ENCODE measurements at regions not wholly inside any gene's neighbourhood (a gene's known extent, or its start where the extent isn't known, plus 50 kb on each side); places are given as distances from the start of the nearest gene placed in this dataset.

- no peak for DNase-seq (ENCODE audit: low spot score)
- peak overlapping the region; percentile 80 for H3K27ac ChIP-seq
Measured at GRCh38 chr2:216571909-216572513, 61.2 kb upstream of the IGFBP2 start.

DNA sequence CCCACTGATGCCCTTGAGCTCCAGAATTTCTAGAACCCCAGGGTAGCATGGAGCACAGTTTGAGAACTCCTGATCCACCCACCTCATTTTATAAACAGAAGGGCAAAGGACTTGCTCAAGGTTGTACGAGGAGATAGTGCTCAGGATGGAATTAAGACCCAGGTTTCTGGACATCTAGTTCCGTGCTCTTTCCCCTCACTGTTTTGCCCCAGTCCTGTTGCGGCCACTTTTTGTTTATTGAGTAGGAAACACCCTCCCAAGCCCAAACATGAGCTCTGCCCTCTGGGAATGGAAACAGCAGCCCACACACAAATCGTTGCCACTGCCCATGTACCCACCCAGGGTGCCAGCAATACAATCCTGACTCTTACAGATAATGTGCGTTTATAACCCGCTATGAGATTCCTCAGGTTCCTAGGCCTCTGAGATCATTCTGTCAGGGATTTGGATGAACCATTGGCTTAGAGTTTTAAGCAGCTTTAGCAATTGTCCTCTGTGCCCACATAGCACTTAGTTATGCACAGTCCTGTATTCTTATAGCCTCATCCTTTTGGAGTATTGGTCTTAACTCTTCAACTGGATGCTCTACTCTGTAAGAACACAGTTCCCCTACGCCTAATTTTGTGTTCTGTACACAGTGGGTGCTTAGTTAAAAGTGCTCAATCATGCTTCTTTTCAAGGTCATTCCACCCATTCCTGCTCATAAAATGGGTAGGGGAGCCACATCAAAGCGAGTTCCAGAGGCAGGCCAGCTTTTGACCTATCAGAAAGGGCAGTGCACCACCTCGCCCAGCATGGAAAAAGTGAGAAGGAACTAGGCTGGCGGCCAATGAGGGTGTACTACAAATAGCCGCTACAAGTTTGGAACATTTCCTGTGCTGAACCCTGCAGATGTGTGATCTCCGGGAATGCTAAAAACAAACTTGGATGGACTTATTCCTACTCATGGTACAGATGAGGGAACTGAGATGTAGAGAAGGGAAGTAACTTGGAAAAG lies 60.3 kb upstream of the IGFBP2 start:
- Histone ChIP-seq H3K27ac (peak overlapping the region; percentile 80), H3K4me1 (ENCODE audit: insufficient read depth) (peaks cover 13% of the 10 kb centered on the region), H3K9me3 (ENCODE audit: low read depth) (peaks cover 4% of the 10 kb centered on the region), H3K9me2 (replicated peaks; ENCODE audit: insufficient read depth) (no peaks in the 10 kb centered on the region), H2AFZ (no peak overlapping the region), H3K36me3 (replicated peaks; ENCODE audit: insufficient read depth, low read depth) (no peaks in the 10 kb centered on the region), H3K79me2 (no peaks in the 10 kb centered on the region), H3K27me3 (no peaks in the 10 kb centered on the region), H3K4me3 (no peak overlapping the region), H4K20me1 (ENCODE audit: insufficient read depth, poor library complexity, severe bottlenecking) (no peaks in the 10 kb centered on the region), H3K4me2 (no peak overlapping the region)
- TF ChIP-seq CTCF (IDR thresholded peaks at IDR 0.05; ENCODE audit: poor library complexity) (no peak), EZH2phosphoT487 (IDR thresholded peaks at IDR 0.05; ENCODE audit: low read depth, severe bottlenecking, unreplicated experiment) (no peak), EZH2 (IDR thresholded peaks at IDR 0.05; ENCODE audit: borderline replicate concordance) (no peak)
- DNase-seq (ENCODE audit: low spot score) = no peak
- 88% methylated on average over 12 of the region's 12 CpGs for WGBS (ENCODE audit: low lambda C conversion rate, missing lambda C conversion rate)

More at GRCh38 chr2:216571909-216572513, 61.2 kb upstream of the IGFBP2 start:
- Histone ChIP-seq H3K9me2 (replicated peaks; ENCODE audit: insufficient read depth) (no peaks in the 10 kb centered on the region), H2AFZ (no peak overlapping the region), H3K9me3 (ENCODE audit: low read depth) (peaks cover 4% of the 10 kb centered on the region), H4K20me1 (ENCODE audit: insufficient read depth, poor library complexity, severe bottlenecking) (no peaks in the 10 kb centered on the region), H3K36me3 (replicated peaks; ENCODE audit: insufficient read depth, low read depth) (no peaks in the 10 kb centered on the region), H3K27me3 (no peaks in the 10 kb centered on the region), H3K4me2 (no peak overlapping the region), H3K4me3 (no peak overlapping the region), H3K79me2 (no peaks in the 10 kb centered on the region), H3K4me1 (ENCODE audit: insufficient read depth) (peaks cover 13% of the 10 kb centered on the region)
- WGBS (ENCODE audit: low lambda C conversion rate, missing lambda C conversion rate) = 77% methylated on average over 4 of the region's 4 CpGs
- TF ChIP-seq EZH2 (IDR thresholded peaks at IDR 0.05; ENCODE audit: borderline replicate concordance) (no peak), EZH2phosphoT487 (IDR thresholded peaks at IDR 0.05; ENCODE audit: low read depth, severe bottlenecking, unreplicated experiment) (no peak), CTCF (IDR thresholded peaks at IDR 0.05; ENCODE audit: poor library complexity) (no peak)

GRCh38 chr2:216574046-216574445 lies 59.2 kb upstream of the IGFBP2 start:
- Histone ChIP-seq H3K27ac (no peak overlapping the region), H3K36me3 (replicated peaks; ENCODE audit: insufficient read depth, low read depth) (no peaks in the 10 kb centered on the region), H3K27me3 (no peaks in the 10 kb centered on the region), H2AFZ (no peak overlapping the region), H3K9me3 (ENCODE audit: low read depth) (peaks cover 4% of the 10 kb centered on the region), H4K20me1 (ENCODE audit: insufficient read depth, poor library complexity, severe bottlenecking) (no peaks in the 10 kb centered on the region), H3K79me2 (no peaks in the 10 kb centered on the region), H3K4me2 (no peak overlapping the region), H3K4me1 (ENCODE audit: insufficient read depth) (peaks cover 13% of the 10 kb centered on the region), H3K9me2 (replicated peaks; ENCODE audit: insufficient read depth) (no peaks in the 10 kb centered on the region), H3K4me3 (no peak overlapping the region)
- WGBS (ENCODE audit: low lambda C conversion rate, missing lambda C conversion rate) = 53% methylated on average over 2 of the region's 2 CpGs
- DNase-seq (ENCODE audit: low spot score) = no peak
- no peak for TF ChIP-seq CTCF (IDR thresholded peaks at IDR 0.05; ENCODE audit: poor library complexity)
- no peak for TF ChIP-seq EZH2 (IDR thresholded peaks at IDR 0.05; ENCODE audit: borderline replicate concordance)
- no peak for TF ChIP-seq EZH2phosphoT487 (IDR thresholded peaks at IDR 0.05; ENCODE audit: low read depth, severe bottlenecking, unreplicated experiment)

Measured in hepatocyte (in vitro differentiated cells).